Mesendoderm (in vitro differentiated cells): ENCODE measurements at regions not wholly inside any gene's neighbourhood (a gene's known extent, or its start where the extent isn't known, plus 50 kb on each side); places are given as distances from the start of the nearest gene placed in this dataset.

ENCODE experiments used
- DNase-seq: peaks from one replicate; pipeline ENCODE4 v3.0.0; 2013
- H2AK5ac ChIP-seq: 2 replicates; pipeline ENCODE4 v1.6.1; 2013; ENCODE audit warnings: low read length, inconsistent platforms
- H2BK120ac ChIP-seq: 2 replicates; pipeline ENCODE4 v1.6.1; 2013; ENCODE audit warnings: low read depth, mild to moderate bottlenecking, low read length, moderate library complexity, mixed read lengths
- H2BK15ac ChIP-seq: replicated peaks from 2 replicates; pipeline ENCODE4 v1.6.1; 2013; ENCODE audit warnings: low read depth, mild to moderate bottlenecking, moderate library complexity
- H2BK5ac ChIP-seq: 2 replicates; pipeline ENCODE4 v1.6.1; 2013; ENCODE audit warnings: low read length, inconsistent platforms
- H3K18ac ChIP-seq: 2 replicates; pipeline ENCODE4 v1.6.1; 2013; ENCODE audit warnings: mild to moderate bottlenecking, low read length, mixed read lengths
- H3K23ac ChIP-seq: one replicate; pipeline ENCODE4 v1.6.1; 2013; ENCODE audit warnings: low read length
- H3K27ac ChIP-seq: 2 replicates; pipeline ENCODE4 v1.5.1; 2013; ENCODE audit warnings: low read depth, mild to moderate bottlenecking, inconsistent platforms, low read length, moderate library complexity
- H3K27me3 ChIP-seq: 2 replicates; pipeline ENCODE4 v1.6.1; 2013; ENCODE audit warnings: low read length, control low read depth, mild to moderate bottlenecking, inconsistent platforms; ENCODE audit not compliant: insufficient read depth, poor library complexity
- H3K36me3 ChIP-seq: 2 replicates; pipeline ENCODE4 v1.6.1; 2013; ENCODE audit warnings: low read length, inconsistent platforms; ENCODE audit not compliant: control insufficient read depth, insufficient read depth
- H3K4ac ChIP-seq: one replicate; pipeline ENCODE4 v1.6.1; 2013; ENCODE audit warnings: low read depth, mild to moderate bottlenecking, low read length, moderate library complexity
- H3K4me1 ChIP-seq: 2 replicates; pipeline ENCODE4 v1.6.1; 2013; ENCODE audit warnings: low read depth, low read length, inconsistent platforms; ENCODE audit not compliant: control insufficient read depth
- H3K4me2 ChIP-seq: 2 replicates; pipeline ENCODE4 v1.6.1; 2013; ENCODE audit warnings: low read length
- H3K4me3 ChIP-seq: 2 replicates; pipeline ENCODE4 v1.5.1; 2013; ENCODE audit warnings: mild to moderate bottlenecking, low read length
- H3K56ac ChIP-seq: one replicate; pipeline ENCODE4 v1.6.1; 2013; ENCODE audit warnings: low read length
- H3K79me1 ChIP-seq: 2 replicates; pipeline ENCODE4 v1.6.1; 2013; ENCODE audit warnings: low read length, inconsistent platforms
- H3K79me2 ChIP-seq: 2 replicates; pipeline ENCODE4 v1.6.1; 2013; ENCODE audit warnings: mild to moderate bottlenecking, low read length; ENCODE audit not compliant: control insufficient read depth, insufficient read depth
- H3K9ac ChIP-seq: 2 replicates; pipeline ENCODE4 v1.6.1; 2013; ENCODE audit warnings: low read length, inconsistent platforms
- H4K5ac ChIP-seq: one replicate; pipeline ENCODE4 v1.6.1; 2013; ENCODE audit warnings: low read length
- H4K8ac ChIP-seq: one replicate; pipeline ENCODE4 v1.6.1; 2013; ENCODE audit warnings: low read depth, mild to moderate bottlenecking, control low read depth, low read length, moderate library complexity
- WGBS: extraction: QIAGEN DNeasy Blood & Tissue Kit; methylation state at CpG from one replicate; pipeline ENCODE4 v1.1.7; 2013; ENCODE audit warnings: low lambda C conversion rate, missing lambda C conversion rate; ENCODE audit not compliant: insufficient coverage; ENCODE audit errors: extremely low coverage; 5-methylcytosine and 5-hydroxymethylcytosine counted together

- H3K4ac ChIP-seq, result no peak overlapping the region
- no peak overlapping the region for H3K27ac ChIP-seq
- DNase-seq, result no peak
- H3K36me3 ChIP-seq, result no peaks in the 10 kb centered on the region
- H2BK120ac ChIP-seq, result no peak overlapping the region
- no peak overlapping the region for H3K18ac ChIP-seq
- H3K4me1 ChIP-seq, result no peaks in the 10 kb centered on the region
- no peak overlapping the region for H3K9ac ChIP-seq
- no peaks in the 10 kb centered on the region for H3K79me2 ChIP-seq
- H3K4me2 ChIP-seq, result no peak overlapping the region
- no peak overlapping the region for H4K8ac ChIP-seq
- H4K5ac ChIP-seq, result no peak overlapping the region
- WGBS, result no CpG with 5 or more reads among the region's 11 CpGs
- no peak overlapping the region for H3K56ac ChIP-seq
- no peaks in the 10 kb centered on the region for H3K79me1 ChIP-seq
- H3K23ac ChIP-seq, result no peak overlapping the region
- no peak overlapping the region for H3K4me3 ChIP-seq
- H2BK15ac ChIP-seq, result no peak overlapping the region
- no peaks in the 10 kb centered on the region for H3K27me3 ChIP-seq
- H2AK5ac ChIP-seq, result no peak overlapping the region
- no peak overlapping the region for H2BK5ac ChIP-seq
These were observed 252.5 kb downstream of the PTPRU start for GRCh38 chr1:29488794-29489311.

- Histone ChIP-seq H3K4me1 (no peaks in the 10 kb centered on the region), H3K18ac (no peak overlapping the region)
- DNase-seq, result no peak
These were observed 251.9 kb downstream of the PTPRU start for GRCh38 chr1:29488086-29488793.

GRCh38 chr1:29487291-29487690, 251.0 kb downstream of the PTPRU start:
- no peaks in the 10 kb centered on the region for H3K36me3 ChIP-seq
- H3K9ac ChIP-seq, result no peak overlapping the region
- H4K5ac ChIP-seq, result no peak overlapping the region
- H3K79me2 ChIP-seq, result no peaks in the 10 kb centered on the region
- H3K56ac ChIP-seq, result no peak overlapping the region
- H2AK5ac ChIP-seq, result no peak overlapping the region
- no peak overlapping the region for H4K8ac ChIP-seq
- H3K4me1 ChIP-seq, result no peaks in the 10 kb centered on the region
- no peak overlapping the region for H3K23ac ChIP-seq
- no peak overlapping the region for H2BK15ac ChIP-seq
- DNase-seq, result no peak
- H2BK120ac ChIP-seq, result no peak overlapping the region
- H3K4me2 ChIP-seq, result no peak overlapping the region
- no peak overlapping the region for H3K4ac ChIP-seq
- H2BK5ac ChIP-seq, result no peak overlapping the region
- no CpG with 5 or more reads among the region's 6 CpGs for WGBS
- no peaks in the 10 kb centered on the region for H3K79me1 ChIP-seq
- no peaks in the 10 kb centered on the region for H3K27me3 ChIP-seq
- H3K18ac ChIP-seq, result no peak overlapping the region
- no peak overlapping the region for H3K4me3 ChIP-seq
- no peak overlapping the region for H3K27ac ChIP-seq

More at GRCh38 chr1:29488086-29488793, 251.9 kb downstream of the PTPRU start:
- no peak overlapping the region for H2BK5ac ChIP-seq
- no CpG with 5 or more reads among the region's 22 CpGs for WGBS
- no peak overlapping the region for H3K56ac ChIP-seq
- no peak overlapping the region for H2AK5ac ChIP-seq
- no peak overlapping the region for H3K27ac ChIP-seq
- H2BK120ac ChIP-seq, result no peak overlapping the region
- no peaks in the 10 kb centered on the region for H3K79me2 ChIP-seq
- no peaks in the 10 kb centered on the region for H3K27me3 ChIP-seq
- no peaks in the 10 kb centered on the region for H3K36me3 ChIP-seq
- no peak overlapping the region for H2BK15ac ChIP-seq
- H4K5ac ChIP-seq, result no peak overlapping the region
- no peak overlapping the region for H4K8ac ChIP-seq
- H3K4ac ChIP-seq, result no peak overlapping the region
- no peak overlapping the region for H3K9ac ChIP-seq
- H3K79me1 ChIP-seq, result no peaks in the 10 kb centered on the region
- H3K4me2 ChIP-seq, result no peak overlapping the region
- no peak overlapping the region for H3K23ac ChIP-seq
- H3K4me3 ChIP-seq, result no peak overlapping the region

- Histone ChIP-seq H3K4me3 (no peak overlapping the region), H2BK5ac (no peak overlapping the region), H3K27me3 (no peaks in the 10 kb centered on the region), H3K56ac (no peak overlapping the region), H3K27ac (no peak overlapping the region), H3K18ac (no peak overlapping the region), H3K36me3 (no peaks in the 10 kb centered on the region), H2BK15ac (no peak overlapping the region), H3K4me1 (no peaks in the 10 kb centered on the region), H2AK5ac (no peak overlapping the region), H3K79me2 (no peaks in the 10 kb centered on the region), H3K4me2 (no peak overlapping the region), H4K8ac (no peak overlapping the region), H3K79me1 (no peaks in the 10 kb centered on the region), H2BK120ac (no peak overlapping the region), H3K23ac (no peak overlapping the region), H4K5ac (no peak overlapping the region), H3K4ac (no peak overlapping the region), H3K9ac (no peak overlapping the region)
- no CpG with 5 or more reads among the region's 5 CpGs for WGBS
- no peak for DNase-seq
These were observed 249.0 kb downstream of the PTPRU start for GRCh38 chr1:29485096-29485925.

- H3K27ac ChIP-seq, result no peak overlapping the region
These were observed 246.7 kb downstream of the PTPRU start for GRCh38 chr1:29482991-29483390.

More at GRCh38 chr1:29482991-29483390, 246.7 kb downstream of the PTPRU start:
- no peaks in the 10 kb centered on the region for H3K4me1 ChIP-seq
- H2AK5ac ChIP-seq, result no peak overlapping the region
- no peaks in the 10 kb centered on the region for H3K79me1 ChIP-seq
- H3K4me3 ChIP-seq, result no peak overlapping the region
- no peaks in the 10 kb centered on the region for H3K27me3 ChIP-seq
- H3K9ac ChIP-seq, result no peak overlapping the region
- H3K4me2 ChIP-seq, result no peak overlapping the region
- no peak overlapping the region for H3K56ac ChIP-seq
- H3K4ac ChIP-seq, result no peak overlapping the region
- H3K79me2 ChIP-seq, result no peaks in the 10 kb centered on the region
- H4K5ac ChIP-seq, result no peak overlapping the region
- no peak for DNase-seq
- H2BK5ac ChIP-seq, result no peak overlapping the region
- H3K36me3 ChIP-seq, result no peaks in the 10 kb centered on the region
- no peak overlapping the region for H3K23ac ChIP-seq
- WGBS, result no CpG with 5 or more reads among the region's 6 CpGs
- no peak overlapping the region for H4K8ac ChIP-seq
- H2BK15ac ChIP-seq, result no peak overlapping the region
- no peak overlapping the region for H3K18ac ChIP-seq
- no peak overlapping the region for H2BK120ac ChIP-seq
